Activated CD8-positive, alpha-beta T cell treated with anti-CD3 and anti-CD28 coated beads, Interleukin-2, amount 10 ng/mL, durations not matched to agents 7 days and 5 days (primary cell): ENCODE measurements at regions not wholly inside any gene's neighbourhood (a gene's known extent, or its start where the extent isn't known, plus 50 kb on each side); places are given as distances from the start of the nearest gene placed in this dataset.
"Not testable (repeated sequence)": the region's sequence is repeated elsewhere in the genome, so short reads cannot be mapped to it uniquely, and the experiment has no call there.

ENCODE experiments used
- ATAC-seq: fragments of 150-1000 bp; cut with Tn5 transposase; one replicate; pipeline ENCODE4 v1.10.0; 2021; ENCODE audit warnings: moderate library complexity
- CTCF ChIA-PET: fragments of 350-600 bp; sonication (Branson Sonifier 250); formaldehyde crosslinking; loops from one replicate; lab custom pipeline; 2021; ENCODE audit warnings: antibody characterized with exemption; lab: Charles Lee
- POLR2A ChIA-PET: fragments of 350-600 bp; sonication (Branson Sonifier 250); formaldehyde crosslinking; loops from one replicate; lab custom pipeline; 2021; ENCODE audit warnings: antibody characterized with exemption; lab: Charles Lee
- DNase-seq: peaks from one replicate; pipeline ENCODE4 v3.0.0-alpha.2; 2020
- H3K27ac Mint-ChIP-seq: one replicate; pipeline ENCODE4 v1.8.0; 2021; ENCODE audit warnings: mild to moderate bottlenecking, mixed read lengths
- H3K27me3 Mint-ChIP-seq: one replicate; pipeline ENCODE4 v1.8.0; 2021; ENCODE audit warnings: low read depth, mixed read lengths
- H3K36me3 Mint-ChIP-seq: one replicate; pipeline ENCODE4 v1.8.0; 2021; ENCODE audit warnings: low read depth, mixed read lengths
- H3K4me1 Mint-ChIP-seq: one replicate; pipeline ENCODE4 v1.8.0; 2021; ENCODE audit warnings: low read depth, mixed read lengths
- H3K4me3 Mint-ChIP-seq: one replicate; pipeline ENCODE4 v1.8.0; 2021; ENCODE audit warnings: mild to moderate bottlenecking, mixed read lengths
- H3K9me3 Mint-ChIP-seq: one replicate; pipeline ENCODE4 v1.8.0; 2022; ENCODE audit warnings: mixed read lengths; ENCODE audit not compliant: insufficient read depth

DNA sequence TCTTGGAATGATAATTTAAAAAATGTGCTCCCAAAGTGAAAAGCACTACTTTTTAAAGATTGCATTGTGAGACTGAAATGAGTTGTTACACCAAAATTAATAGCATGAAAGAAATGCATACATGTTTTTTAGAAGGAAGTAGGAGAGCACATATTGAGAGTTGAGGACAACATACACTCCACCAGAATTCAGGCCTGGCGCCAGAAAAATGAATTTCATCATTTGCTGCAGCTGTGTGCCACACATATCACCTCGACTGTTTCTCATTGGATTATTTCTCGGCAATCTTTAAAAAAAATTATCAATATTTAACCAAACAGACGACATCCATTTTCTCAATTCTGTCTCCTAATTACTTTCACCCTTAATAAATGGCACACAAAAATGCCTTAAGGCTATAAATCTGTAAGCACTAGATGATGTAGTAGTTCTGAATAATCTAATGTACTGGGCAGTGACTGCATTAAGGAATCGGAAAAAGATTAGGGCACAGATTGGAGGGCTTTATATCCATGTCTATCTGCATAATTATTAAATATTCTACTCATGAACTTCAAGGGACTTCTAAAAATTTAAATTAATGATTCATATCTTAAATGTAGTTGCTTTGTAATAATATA is 590.4 kb downstream of the NXPH1 start:
- H3K27me3 Mint-ChIP-seq, result no peaks in the 10 kb centered on the region
- ChIA-PET POLR2A (no interaction called here), CTCF (no interaction called here)
- no peak overlapping the region for H3K27ac Mint-ChIP-seq
- H3K4me3 Mint-ChIP-seq, result no peak overlapping the region
- H3K4me1 Mint-ChIP-seq, result no peaks in the 10 kb centered on the region
- no peaks in the 10 kb centered on the region for H3K36me3 Mint-ChIP-seq
- no peak for DNase-seq
- ATAC-seq, result no peak
- H3K9me3 Mint-ChIP-seq, result peaks cover 25% of the 10 kb centered on the region

DNA sequence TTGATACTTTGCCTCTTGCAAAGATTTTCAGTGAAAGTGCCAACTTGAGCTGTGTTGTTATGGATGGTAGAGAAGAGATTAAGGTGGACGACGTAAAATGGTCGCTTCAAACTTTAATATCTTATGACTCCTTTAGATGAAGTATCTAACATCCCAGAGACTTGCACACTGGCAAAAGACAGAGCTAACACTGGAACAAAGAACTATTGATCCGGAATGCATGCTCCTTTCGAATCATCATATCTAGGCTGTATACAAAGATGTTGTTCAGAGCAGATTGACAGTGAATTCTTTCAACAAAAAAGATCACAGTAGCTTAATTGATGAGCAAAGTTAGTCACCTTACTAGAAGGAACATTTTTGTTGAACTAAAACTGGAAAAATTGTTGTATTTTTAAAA is 592.7 kb downstream of the NXPH1 start:
- ATAC-seq, result no peak
- no peak overlapping the region for H3K27ac Mint-ChIP-seq
- POLR2A ChIA-PET, result no interaction called here
- CTCF ChIA-PET, result no interaction called here
- no peak for DNase-seq
- H3K9me3 Mint-ChIP-seq, result peaks cover 27% of the 10 kb centered on the region
- H3K36me3 Mint-ChIP-seq, result no peaks in the 10 kb centered on the region
- no peaks in the 10 kb centered on the region for H3K4me1 Mint-ChIP-seq
- H3K4me3 Mint-ChIP-seq, result no peak overlapping the region
- H3K27me3 Mint-ChIP-seq, result no peaks in the 10 kb centered on the region

DNA sequence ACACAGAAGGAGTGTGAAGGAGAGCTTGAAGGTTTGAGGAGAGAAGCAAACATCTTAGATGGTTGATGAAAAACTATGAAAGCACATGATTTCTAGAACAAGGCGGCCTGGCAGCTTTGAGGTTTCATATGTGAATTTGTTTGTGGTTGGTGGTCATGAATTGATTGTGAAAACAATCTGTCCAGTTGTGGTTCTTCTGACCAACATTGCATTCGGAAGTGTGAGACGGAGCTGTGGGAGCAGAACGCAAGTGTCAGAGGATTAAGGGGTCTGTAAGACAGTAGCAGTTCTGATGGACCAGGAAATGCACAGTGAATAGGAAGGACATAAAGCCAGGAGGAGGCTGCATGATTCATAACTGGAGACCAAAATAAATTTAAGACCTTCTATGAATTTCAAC is 594.6 kb downstream of the NXPH1 start:
- DNase-seq (no peak), ATAC-seq (no peak)
- Mint-ChIP-seq H3K4me3 (no peak overlapping the region), H3K27me3 (no peaks in the 10 kb centered on the region), H3K9me3 (peaks cover 21% of the 10 kb centered on the region), H3K27ac (no peak overlapping the region), H3K36me3 (no peaks in the 10 kb centered on the region), H3K4me1 (no peaks in the 10 kb centered on the region)
- ChIA-PET POLR2A (no interaction called here), CTCF (no interaction called here)

DNA sequence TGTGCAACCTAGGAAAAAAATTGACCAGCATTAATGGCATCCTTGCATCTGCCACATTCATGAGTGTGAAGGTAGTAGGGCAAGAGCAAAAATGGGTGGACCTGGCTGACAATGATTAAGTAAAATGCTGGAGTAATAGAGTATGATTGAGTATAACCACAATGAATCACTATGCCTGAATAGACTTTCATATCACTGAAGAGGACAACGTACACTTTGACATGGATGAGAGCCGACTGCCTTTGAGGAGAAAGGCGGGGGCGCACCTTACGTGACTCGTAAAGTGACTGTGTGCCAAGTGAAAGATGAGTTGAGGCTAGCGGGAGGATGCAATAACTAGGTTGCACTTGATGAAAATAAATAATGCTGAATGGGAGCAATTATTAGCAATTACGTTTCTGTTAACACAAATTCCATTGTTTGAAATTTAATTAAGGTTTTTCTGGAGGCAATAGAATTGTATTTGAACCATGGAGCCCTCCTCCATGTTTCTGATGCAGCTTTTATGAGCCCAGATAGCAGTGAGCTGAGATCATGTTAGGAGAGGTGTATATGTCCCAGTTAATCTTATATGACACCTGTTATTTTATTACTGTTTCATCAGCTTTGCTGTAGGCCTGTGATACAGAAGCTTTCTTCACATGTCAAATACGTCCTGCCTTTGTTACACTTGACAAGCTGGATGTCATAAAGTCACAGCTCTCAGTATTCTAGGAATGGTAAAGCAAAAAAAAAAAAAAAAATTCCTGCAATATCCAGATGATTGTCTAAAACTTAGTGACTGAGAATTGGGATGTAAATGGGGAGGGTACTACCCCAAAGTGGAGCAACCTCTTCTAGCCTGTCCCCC is 596.5 kb downstream of the NXPH1 start:
- Mint-ChIP-seq H3K27ac (no peak overlapping the region), H3K4me3 (no peak overlapping the region), H3K9me3 (peaks cover 25% of the 10 kb centered on the region), H3K4me1 (no peaks in the 10 kb centered on the region), H3K27me3 (no peaks in the 10 kb centered on the region), H3K36me3 (no peaks in the 10 kb centered on the region)
- ChIA-PET CTCF (no interaction called here), POLR2A (no interaction called here)
- DNase-seq (no peak), ATAC-seq (no peak)

DNA sequence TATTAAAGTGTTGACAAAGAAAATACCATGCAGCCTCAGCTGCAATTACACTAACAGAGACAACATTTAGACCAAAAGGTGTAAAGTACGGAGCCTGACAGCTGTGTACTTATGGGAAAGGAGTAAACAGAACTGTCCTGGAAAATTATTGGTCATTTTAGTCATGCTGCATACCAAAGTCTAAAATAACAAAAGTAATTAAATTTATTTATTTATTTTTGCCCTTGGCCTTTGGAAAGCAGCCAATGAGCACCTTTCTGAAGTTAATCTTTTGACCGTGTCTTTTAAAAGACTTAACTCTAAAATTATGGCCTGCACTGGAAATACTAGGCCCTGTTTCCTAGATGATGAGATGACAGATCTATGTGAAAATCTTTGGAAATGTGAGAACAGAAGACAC is 597.6 kb downstream of the NXPH1 start:
- POLR2A ChIA-PET, result no interaction called here
- Mint-ChIP-seq H3K4me3 (no peak overlapping the region), H3K27ac (no peak overlapping the region), H3K36me3 (no peaks in the 10 kb centered on the region), H3K4me1 (no peaks in the 10 kb centered on the region), H3K27me3 (no peaks in the 10 kb centered on the region), H3K9me3 (peaks cover 25% of the 10 kb centered on the region)
- DNase-seq (no peak), ATAC-seq (no peak)
- CTCF ChIA-PET, result no interaction called here

DNA sequence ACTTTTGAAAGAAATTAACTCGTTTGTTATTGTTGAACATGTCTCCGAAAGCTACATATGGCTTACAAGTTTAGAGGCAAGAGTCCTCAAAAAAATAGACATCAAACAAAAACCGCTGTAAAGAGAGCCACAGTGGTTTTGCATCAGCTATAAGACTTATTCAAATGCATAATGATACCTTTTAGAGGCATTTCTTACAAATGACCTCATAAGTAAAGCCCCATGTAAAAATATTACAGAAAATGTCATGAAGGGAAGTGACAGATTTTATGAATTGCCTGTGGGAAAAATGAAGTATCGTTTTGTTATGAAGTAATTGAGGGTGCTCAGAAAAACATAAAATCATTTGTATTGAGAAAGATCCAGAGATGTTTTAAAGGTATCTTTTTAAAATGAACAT is 598.0 kb downstream of the NXPH1 start:
- no peaks in the 10 kb centered on the region for H3K4me1 Mint-ChIP-seq
- ChIA-PET CTCF (no interaction called here), POLR2A (no interaction called here)
- peaks cover 25% of the 10 kb centered on the region for H3K9me3 Mint-ChIP-seq
- H3K4me3 Mint-ChIP-seq, result no peak overlapping the region
- DNase-seq (no peak), ATAC-seq (no peak)
- H3K27ac Mint-ChIP-seq, result no peak overlapping the region
- H3K36me3 Mint-ChIP-seq, result no peaks in the 10 kb centered on the region
- no peaks in the 10 kb centered on the region for H3K27me3 Mint-ChIP-seq

DNA sequence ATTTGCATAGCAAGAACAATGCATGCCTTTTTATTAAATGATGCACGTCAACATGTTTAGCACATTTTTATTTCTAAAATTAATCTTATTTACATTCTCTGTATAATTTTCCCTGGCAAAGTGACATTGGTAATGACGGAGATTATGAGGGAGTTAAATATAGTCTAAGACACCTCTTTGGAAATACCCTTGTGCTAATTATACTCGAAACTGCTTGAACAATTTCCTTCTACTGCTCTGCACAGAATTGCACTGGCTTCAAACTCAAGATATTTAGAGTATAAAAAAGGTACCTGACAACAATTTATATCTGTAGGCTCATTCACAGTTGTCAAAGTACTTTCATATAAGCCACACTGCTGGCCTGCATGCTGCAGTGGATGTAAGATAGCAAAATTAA is 602.7 kb downstream of the NXPH1 start:
- no peaks in the 10 kb centered on the region for H3K4me1 Mint-ChIP-seq
- no peaks in the 10 kb centered on the region for H3K27me3 Mint-ChIP-seq
- peaks cover 9% of the 10 kb centered on the region for H3K9me3 Mint-ChIP-seq
- ATAC-seq, result no peak
- POLR2A ChIA-PET, result no interaction called here
- no peak for DNase-seq
- no peak overlapping the region for H3K4me3 Mint-ChIP-seq
- H3K36me3 Mint-ChIP-seq, result no peaks in the 10 kb centered on the region
- H3K27ac Mint-ChIP-seq, result no peak overlapping the region
- CTCF ChIA-PET, result no interaction called here

DNA sequence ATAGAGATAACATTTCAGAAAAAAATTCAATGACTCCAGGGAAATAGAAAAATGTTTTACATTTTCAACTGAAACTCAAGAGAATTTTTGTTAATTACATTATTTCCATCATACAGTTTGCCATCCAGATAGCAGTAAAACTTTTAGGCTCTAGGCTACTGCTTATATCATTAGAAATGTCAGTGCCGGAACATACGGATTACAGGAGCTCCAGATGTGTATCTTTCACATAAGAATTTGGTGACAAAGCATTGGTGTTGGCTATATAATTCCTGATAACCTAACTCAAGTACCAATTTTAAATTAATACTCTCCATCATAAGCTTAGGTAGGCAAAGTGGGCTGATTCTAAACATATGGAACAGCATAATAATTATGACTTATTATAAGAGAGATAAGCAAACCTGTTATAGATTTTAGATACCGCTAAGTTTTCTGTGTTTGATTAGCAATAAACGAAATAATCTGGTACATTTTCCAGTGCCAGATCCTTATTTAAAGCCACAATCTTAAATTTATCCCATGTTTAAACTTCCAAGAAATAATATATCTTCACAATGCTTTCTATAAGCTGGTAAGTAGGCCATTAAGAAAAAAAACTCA is 637.9 kb downstream of the NXPH1 start:
- no peak for ATAC-seq
- no peak overlapping the region for H3K4me3 Mint-ChIP-seq
- H3K36me3 Mint-ChIP-seq, result no peaks in the 10 kb centered on the region
- no peak for DNase-seq
- H3K4me1 Mint-ChIP-seq, result no peaks in the 10 kb centered on the region
- H3K27me3 Mint-ChIP-seq, result no peaks in the 10 kb centered on the region
- H3K27ac Mint-ChIP-seq, result no peak overlapping the region
- POLR2A ChIA-PET, result no interaction called here
- CTCF ChIA-PET, result no interaction called here
- H3K9me3 Mint-ChIP-seq, result peaks cover 8% of the 10 kb centered on the region

DNA sequence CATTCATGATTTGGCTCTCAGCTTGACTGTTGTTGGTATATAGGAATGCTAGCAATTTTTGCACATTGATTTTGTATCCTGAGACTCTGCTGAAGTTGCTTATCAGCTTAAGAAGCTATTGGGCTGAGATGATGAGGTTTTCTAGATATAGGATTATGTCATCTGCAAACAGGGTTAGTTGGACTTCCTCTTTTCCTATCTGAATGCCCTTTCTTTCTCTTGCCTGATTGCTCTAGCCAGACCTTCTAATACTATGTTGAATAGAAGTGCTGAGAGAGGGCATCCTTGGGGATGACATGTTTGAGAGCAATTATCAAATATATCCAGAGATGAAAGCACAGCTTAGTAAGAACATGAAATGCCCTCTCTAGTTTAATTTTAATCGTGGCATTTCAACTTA is 642.4 kb downstream of the NXPH1 start:
- H3K36me3 Mint-ChIP-seq, H3K4me1 Mint-ChIP-seq, H3K27me3 Mint-ChIP-seq, POLR2A ChIA-PET, DNase-seq, H3K27ac Mint-ChIP-seq, CTCF ChIA-PET, ATAC-seq, H3K4me3 Mint-ChIP-seq: not testable (repeated sequence)
- H3K9me3 Mint-ChIP-seq, result peaks cover 13% of the 10 kb centered on the region

DNA sequence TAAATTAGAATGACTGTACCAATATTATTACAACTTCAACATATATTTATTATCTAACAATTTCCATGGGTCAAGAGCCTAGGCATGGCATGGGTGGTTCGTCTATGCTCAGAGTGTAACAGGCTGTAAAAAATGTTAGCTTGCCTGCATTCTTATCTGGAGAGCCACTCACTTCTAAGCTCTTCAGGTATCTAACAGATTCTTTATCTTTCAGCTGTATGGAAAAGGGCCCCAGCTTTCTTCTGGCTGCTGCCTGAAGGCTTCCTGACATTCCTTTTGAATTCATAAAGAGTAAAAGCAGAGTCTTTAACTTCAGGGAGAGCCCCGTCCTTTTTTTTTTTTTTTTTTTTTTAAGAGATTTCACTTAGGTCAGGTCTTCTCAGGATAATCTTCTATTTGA is 648.8 kb downstream of the NXPH1 start:
- no peaks in the 10 kb centered on the region for H3K4me1 Mint-ChIP-seq
- DNase-seq, result no peak
- CTCF ChIA-PET, result no interaction called here
- H3K36me3 Mint-ChIP-seq, result no peaks in the 10 kb centered on the region
- POLR2A ChIA-PET, result no interaction called here
- peaks cover 19% of the 10 kb centered on the region for H3K9me3 Mint-ChIP-seq
- no peak overlapping the region for H3K27ac Mint-ChIP-seq
- ATAC-seq, result no peak
- no peaks in the 10 kb centered on the region for H3K27me3 Mint-ChIP-seq
- no peak overlapping the region for H3K4me3 Mint-ChIP-seq

DNA sequence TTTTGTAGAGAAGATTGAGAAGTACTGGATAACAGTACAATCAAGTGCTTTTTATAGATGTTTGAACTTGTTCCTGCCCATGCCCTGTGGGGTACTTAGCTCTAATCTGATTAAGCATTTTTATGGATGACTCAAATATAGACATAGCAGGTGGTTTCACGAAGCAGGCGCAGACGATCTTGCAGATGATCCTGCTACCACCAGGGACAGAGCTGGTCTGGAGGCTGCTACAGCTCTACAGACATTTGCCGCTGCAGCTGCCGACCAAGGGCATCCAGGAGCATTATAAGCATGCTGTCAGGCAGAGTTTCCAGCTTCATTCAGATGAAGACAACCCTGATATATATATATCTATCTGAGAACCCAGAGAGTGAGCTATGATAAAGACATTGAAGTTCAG is 650.4 kb downstream of the NXPH1 start:
- Mint-ChIP-seq H3K9me3 (peaks cover 19% of the 10 kb centered on the region), H3K4me1 (no peaks in the 10 kb centered on the region), H3K36me3 (no peaks in the 10 kb centered on the region), H3K27ac (no peak overlapping the region), H3K27me3 (no peaks in the 10 kb centered on the region), H3K4me3 (no peak overlapping the region)
- ChIA-PET CTCF (interaction anchor here (0.7 kb wide), 1 partner anchor 10 kb away, joined by 4 read pairs; no protein-coding TSS in a partner anchor), POLR2A (interaction anchor here (0.6 kb wide), 1 partner anchor 27 kb away, joined by 3 read pairs; no protein-coding TSS in a partner anchor)
- ATAC-seq (no peak), DNase-seq (no peak)

DNA sequence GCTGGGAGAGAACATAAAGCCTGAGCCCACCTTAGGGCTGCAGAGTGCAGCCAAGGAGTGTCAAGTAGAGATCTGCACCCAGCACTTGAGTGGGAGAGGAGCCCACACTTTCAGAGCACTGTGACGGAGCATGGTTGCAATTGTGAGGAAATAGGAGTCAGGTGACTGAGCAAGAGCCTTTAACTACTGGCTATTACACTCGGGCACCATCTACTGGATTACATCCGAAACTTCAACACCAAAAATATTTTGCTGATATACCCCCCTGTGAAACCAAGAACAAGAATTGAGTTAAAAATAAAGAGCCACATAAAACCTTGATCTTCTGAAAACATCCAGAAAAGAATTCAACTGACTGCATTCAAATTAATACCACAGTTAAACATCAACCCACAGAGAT is 657.9 kb downstream of the NXPH1 start:
- no peaks in the 10 kb centered on the region for H3K36me3 Mint-ChIP-seq
- no peak overlapping the region for H3K4me3 Mint-ChIP-seq
- DNase-seq (no peak), ATAC-seq (no peak)
- no peaks in the 10 kb centered on the region for H3K4me1 Mint-ChIP-seq
- ChIA-PET POLR2A (no interaction called here), CTCF (no interaction called here)
- no peaks in the 10 kb centered on the region for H3K27me3 Mint-ChIP-seq
- peaks cover 18% of the 10 kb centered on the region for H3K9me3 Mint-ChIP-seq
- H3K27ac Mint-ChIP-seq, result no peak overlapping the region
